ENCODE measurements at regions not wholly inside any gene's neighbourhood (a gene's known extent, or its start where the extent isn't known, plus 50 kb on each side); places are given as distances from the start of the nearest gene placed in this dataset.

DNA sequence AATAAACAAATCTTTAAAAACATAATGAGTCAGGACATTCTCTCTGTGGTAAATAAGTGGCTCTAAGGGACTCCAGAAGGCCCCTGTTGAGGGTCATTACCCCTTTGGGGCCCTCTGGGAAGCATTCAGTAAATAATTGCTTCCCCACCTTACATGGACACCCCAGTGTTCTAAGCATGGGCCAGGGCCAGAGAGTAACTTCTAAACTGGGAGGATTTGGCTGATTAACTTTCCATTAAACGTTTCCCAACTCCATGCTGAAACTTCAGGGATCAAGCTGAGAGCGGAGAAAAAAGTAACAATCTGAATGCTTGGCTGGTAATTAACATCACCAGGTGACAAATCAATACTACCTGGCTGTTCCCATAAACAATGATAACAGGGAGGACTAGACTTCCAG lies 783.9 kb upstream of the LRRC4C start:
- TF ChIP-seq CTCF (IDR thresholded peaks at IDR 0.05) (no peak), TCF7L2 (IDR thresholded peaks at IDR 0.05; ENCODE audit: low read depth, low read length) (no peak), POLR2AphosphoS5 (IDR thresholded peaks at IDR 0.05; ENCODE audit: low read depth, low read length) (no peak), SIN3A (IDR thresholded peaks at IDR 0.05; ENCODE audit: borderline replicate concordance, insufficient read depth, low read depth, low read length) (no peak)

Measured in Panc1 (cell line).